GM21717 (cell line): ENCODE measurements at regions not wholly inside any gene's neighbourhood (a gene's known extent, or its start where the extent isn't known, plus 50 kb on each side); places are given as distances from the start of the nearest gene placed in this dataset.
"Not testable (repeated sequence)": the region's sequence is repeated elsewhere in the genome, so short reads cannot be mapped to it uniquely, and the experiment has no call there.

Source experiments
- ATAC-seq: cut with Tn5 transposase; IDR thresholded peaks from one replicate; pipeline ENCODE4 v1.9.1; 2021; ENCODE audit warnings: mild to moderate bottlenecking, moderate library complexity; ENCODE audit not compliant: unreplicated experiment

DNA sequence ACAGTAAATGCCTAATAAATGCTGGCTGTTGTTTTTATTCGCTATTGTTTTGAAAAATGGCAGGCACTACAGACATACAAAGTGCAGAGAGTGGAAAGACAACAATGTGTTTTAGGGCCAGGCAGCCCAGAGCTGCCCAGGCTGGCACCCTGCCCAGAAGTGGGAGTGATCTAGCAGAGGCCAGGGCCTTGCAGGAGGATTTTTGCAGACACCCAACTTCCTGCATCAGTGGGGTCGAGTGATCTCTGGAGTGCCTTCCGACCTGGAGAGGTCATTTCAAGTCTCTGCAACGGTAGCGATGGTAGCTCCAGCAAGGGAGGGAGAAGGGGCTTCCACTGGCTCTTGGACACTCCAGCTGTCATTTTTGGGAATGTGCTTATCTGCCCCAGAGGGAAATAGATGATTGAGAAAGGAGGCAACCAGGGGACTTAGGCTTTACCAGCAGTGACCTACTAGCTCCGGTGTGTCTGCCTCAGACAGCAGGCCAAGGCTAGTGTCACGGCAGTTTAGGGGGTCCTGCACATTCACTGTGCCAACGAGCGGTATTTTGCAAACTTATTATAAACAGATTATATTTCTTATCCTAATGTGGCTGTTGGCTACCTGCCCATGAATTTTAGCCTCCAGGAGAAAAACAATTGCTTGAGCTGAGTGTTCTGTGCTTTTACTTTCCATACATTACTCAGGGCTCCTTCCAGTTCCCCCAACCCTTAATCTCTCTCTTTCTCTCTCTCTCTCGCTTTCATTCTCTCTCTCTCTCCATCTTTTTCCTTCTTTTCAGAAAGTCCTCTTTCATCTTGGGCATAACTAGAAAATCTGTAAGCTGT, 153.9 kb upstream of the PLGLB2 start:
- ATAC-seq, result not testable (repeated sequence)

DNA sequence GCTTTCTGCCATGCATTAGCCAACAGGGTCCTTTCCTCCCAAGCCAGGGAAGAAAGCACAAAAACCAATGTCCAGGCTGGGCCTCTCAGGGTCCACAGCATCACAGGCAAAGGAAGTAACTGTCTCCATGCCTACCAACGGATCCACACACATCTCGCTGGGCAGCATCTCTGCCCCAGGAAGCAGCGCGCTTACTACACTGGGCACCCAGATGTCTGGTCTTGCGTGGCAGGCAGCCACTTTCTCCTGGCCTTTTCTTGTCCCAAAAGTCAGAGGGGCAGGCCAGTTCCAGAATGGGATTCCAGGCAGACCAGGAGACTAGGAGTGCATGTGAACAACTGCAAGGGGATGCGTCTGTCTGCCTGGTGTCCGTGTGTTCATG, 153.3 kb upstream of the PLGLB2 start:
- not testable (repeated sequence) for ATAC-seq

DNA sequence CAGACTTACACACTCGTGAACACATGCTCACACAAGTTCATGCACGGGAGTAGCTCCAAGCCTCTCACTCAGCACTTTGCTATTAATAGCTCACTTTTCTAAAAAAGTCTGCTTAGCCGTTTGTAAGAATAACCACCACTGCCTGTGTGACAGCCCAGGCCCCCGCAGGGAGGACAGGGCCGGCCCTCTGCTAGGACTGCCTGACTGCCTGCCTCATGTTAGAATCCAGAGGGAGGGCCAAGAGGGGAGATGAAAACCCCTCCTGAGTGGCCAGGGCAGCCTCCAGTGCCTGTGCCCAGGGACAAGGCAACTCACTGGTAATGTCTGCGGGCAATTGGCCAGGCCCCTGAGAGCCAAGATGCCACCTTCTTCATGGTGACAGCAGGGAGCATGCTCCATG, 152.9 kb upstream of the PLGLB2 start:
- not testable (repeated sequence) for ATAC-seq

DNA sequence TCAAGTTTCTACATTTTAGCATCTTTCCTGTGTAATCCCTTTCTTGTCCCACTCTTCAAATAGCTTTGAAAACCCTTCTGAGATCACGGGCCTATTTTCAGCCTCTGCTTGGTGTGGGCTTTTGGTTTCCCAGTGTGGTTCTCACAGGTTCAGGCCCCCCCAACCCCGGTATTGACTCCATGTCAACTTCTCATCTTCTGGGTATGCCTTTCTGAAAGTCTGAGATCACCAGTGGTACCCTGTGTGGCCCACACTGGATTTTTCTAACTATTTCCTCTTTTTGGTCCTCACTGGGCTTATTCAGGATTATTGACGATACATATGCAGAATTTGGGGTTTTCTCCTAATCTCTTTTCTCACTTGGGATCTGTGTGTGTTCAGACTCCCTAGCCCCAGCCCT, 146.9 kb upstream of the PLGLB2 start:
- not testable (repeated sequence) for ATAC-seq

DNA sequence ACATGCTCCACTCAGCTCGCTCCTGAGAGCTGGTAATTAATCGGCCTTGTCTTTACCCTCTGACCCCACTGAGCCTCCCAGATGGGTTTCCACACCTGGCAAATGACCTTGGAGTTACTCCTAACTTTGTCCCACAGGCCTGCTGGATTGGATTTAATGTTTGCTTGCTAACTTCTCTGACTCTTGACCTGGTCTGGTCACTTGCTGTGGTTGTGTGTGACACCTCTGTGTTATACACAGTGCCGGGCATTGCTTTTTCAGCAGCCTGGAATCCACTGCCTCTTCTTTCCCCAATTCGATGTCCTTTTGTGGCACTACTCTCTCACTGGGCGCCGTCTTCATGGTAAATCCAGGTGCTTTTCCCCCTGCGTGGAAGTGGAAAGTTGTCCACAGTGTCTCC, 145.8 kb upstream of the PLGLB2 start:
- ATAC-seq, result not testable (repeated sequence)

DNA sequence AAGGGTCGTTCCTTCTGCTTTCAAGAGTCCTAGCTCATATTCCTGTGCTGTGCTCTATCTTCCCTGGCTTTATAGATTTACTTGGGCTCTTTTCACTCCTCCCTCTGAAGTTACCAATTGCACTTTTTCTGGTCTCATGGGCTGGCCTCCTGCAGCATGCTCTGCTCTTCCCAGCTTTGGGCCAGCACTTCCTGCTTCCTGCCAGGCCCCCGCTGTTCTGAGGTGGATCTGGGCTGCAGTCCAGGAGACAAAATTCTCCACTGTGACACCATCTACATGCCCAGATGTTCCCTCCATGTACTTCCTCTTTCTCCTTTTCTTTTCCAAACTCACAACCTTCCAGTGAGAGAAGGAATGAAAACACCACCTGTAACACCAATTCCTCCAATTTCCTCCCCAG, 145.2 kb upstream of the PLGLB2 start:
- ATAC-seq, result not testable (repeated sequence)

DNA sequence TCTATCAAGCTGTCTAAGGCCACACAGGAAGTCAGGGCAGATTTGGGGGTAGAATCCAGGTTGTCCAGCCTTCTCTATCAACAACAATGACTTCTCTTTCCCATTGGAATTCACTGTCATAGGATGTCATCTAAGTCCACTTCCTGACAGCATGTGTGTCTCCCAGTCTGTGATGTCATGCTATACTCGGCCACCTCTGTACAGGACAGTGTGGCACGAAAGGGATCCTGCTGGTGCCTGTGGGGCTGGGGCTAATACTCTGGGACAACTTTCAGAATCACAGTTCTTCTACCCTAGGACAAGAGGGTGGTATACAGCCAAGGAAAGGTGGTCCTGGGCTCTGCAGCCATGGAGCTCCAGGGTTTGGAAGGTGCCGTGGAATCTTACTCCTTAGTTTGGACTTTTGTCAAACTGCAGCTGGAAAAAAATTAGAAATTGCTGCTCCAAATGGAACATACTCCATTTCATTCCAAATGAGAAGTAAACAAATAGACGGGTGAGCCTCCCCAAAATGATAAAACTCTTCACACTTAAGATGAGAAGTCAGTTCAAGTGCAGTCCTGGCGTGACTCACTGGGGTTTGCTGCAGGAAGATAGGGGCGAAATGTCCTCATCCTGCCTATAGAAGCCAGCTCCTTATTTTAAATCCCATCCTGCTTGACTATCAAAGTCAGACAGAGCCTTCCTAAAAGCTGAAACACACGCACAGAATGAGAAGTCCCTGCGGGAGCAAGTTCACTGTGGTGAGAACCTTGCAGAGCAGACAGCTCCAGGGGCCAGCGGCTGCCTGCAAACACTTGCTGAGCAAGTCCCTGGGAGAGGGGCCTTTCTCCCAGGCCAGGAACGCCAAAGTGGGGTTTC, 144.2 kb upstream of the PLGLB2 start:
- ATAC-seq, result not testable (repeated sequence)

DNA sequence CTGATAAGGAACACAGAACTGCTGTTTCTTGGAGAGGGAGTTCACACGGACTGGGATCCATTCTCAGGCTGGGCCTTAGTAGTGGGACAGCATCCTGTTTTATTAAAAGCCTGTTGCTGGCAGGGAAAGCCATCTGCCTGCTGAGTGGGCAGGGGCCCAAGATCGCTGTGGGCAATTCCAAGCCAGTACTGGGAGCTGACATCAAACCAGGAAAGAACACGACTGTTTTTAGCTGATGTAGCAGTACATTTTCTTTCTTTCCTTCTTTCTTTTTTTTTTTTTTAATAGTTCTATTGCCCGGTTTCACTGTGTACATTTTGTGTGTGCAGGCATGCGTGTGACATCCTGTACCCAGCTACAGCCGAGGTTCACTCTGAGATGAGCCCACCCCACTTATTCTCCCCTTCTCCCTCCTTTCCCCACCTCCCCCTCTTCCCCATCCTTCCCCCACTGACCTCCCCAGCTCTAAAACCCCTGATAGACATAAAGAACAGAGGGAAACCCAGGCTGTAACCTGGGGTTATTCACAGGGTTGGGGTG, 143.5 kb upstream of the PLGLB2 start:
- not testable (repeated sequence) for ATAC-seq

DNA sequence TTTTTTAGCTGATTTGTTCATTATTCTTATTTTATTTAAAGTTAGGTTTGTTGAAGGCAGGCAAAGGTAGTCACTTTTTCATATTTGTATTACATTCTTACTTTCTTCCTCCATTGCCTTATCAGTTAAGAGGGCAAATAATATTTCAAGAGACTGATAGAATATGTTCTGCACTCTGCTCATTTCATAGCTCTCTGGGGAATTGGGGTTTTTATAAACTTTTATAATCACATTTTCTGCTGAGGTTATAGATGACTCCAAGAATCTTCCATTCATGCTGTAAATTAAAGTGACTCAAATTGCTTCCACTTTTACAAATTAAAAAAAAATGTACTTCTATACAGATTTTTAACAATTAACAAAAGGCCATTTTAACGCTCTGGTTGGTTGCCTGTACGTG, 142.9 kb upstream of the PLGLB2 start:
- ATAC-seq, result not testable (repeated sequence)

DNA sequence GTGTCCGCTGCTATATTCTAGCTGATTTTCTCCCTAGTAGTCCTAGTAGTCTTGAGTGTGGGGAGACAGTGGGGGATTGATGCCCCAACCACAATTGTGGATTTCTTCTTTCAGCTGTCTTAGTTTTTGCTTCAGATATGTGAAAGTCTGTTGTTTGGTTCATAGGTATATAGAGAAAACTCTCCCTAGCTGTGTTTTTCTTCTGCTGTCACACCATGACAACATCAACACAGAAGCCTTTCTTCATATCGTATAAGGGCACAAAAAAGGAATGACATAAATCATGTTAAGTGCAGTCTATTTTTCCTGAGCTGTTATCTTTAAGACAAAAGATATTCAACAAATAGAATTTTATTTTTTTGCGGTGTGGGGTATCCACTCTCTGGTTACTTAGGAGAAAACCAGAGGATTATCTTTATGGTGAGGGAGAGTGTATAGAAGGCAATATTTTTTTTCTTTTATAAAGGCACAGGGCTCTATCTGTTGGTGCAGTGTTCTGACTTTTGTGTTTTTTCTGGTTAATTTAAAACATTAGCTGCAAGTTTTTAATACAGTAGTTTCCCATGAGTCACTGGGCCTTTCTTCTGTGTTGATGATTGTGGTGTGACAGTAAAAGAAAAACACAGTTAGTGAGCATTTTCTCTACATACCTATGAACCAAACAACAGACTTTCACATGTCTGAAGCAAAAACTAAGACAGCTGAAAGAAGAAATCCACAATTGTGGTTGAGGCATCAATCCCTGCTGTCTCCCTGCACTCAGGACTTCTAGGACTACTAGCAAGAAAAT, 139.3 kb upstream of the PLGLB2 start:
- not testable (repeated sequence) for ATAC-seq

DNA sequence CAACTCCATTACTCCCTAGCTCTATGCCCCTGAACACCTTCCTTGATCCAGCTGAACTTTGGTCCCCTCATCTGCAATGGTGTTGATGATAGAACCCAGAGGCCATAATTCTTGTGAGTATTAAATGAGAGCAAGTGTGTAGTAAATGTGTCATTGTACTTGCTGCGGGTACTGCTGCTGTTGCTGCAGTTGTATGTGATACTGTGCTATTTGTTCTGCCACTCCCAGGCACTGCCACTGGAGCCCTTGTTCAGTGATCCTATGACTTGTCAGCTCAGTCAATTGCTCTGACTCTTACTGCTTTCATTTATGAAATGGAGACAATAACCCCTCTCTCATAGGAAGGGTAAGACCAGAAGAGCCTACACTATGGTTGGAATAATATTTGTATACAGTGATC, 136.9 kb upstream of the PLGLB2 start:
- not testable (repeated sequence) for ATAC-seq

DNA sequence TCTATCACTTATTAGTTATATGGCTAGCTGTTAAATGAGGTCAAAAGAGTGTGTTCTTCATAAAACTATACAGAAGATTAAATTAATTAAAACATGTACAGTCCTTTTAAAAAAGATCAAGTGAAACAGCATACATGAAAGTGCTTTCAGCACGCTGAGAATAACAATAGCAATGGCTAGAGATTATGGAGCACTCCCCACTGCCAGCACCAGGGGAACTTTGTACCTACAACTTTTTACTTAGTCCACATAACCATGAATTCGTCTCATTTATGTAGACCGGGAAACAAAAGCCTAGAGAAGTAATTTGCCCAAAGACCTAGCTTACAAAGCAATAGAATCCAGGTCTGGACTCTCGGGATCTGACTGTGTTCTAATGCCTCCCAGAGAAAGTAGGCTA, 136.5 kb upstream of the PLGLB2 start:
- not testable (repeated sequence) for ATAC-seq

DNA sequence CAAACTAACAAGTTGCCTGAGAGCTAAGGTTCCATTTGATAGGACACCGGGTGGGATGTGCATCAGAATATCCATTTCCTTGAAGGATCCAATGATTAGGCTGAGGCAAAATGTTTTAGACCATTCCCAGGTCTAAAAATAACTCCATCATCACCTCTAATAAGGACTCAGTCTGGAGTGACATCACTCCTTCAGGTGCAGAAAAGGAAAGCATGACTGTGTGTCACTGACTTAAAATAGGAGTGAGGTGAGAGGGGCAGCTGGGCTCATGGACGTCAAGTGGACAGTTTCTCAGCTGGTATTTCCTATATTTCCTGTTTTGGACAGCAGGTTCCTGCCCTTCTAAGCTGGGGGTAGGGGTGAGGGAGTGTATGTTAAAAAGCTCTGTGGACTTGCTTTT, 135.9 kb upstream of the PLGLB2 start:
- not testable (repeated sequence) for ATAC-seq

DNA sequence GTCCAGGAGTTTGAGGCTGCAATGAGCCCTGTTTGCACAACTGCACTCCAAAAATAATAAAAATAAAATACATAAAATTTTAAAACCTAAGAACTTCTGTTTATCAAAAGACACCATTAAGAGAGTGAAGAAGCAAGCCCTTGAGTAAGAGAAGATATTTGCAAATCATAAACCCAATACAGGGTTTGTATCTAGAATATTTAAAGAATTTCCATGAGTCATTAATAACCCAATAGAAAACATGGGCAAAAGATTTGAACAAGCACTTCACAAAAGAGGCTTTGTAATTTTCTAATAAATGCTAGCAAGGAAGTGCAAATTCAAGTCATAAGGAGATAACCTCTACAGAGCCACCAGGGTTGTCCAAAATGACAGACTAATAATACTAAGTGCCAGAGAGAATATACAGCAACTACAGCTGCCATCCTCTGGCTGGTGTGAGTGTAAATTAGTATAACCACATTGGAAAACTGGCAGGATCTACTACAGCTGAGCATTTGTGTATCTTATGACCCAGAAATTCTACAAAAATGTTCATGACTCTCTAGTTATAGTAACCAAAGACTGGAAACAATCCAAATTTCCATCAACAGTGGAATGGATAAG, 133.0 kb upstream of the PLGLB2 start:
- ATAC-seq, result not testable (repeated sequence)

DNA sequence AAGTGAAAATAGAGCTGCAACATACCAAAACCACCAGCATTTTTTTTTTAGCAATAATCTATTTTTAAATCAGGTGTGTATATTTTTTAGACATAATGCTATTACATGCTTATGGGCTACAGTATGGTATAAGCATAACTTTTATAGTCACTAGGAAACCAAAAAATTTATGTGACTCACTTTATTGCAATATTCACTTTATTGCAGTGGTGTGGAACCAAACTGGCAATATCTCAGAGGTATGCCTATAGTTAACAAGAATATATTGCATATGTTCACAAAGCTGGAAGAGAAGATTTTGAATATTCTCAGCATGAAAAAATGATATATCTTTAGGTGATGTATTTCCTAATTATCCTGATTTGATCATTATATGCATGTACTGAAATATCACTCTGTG, 128.8 kb upstream of the PLGLB2 start:
- not testable (repeated sequence) for ATAC-seq

DNA sequence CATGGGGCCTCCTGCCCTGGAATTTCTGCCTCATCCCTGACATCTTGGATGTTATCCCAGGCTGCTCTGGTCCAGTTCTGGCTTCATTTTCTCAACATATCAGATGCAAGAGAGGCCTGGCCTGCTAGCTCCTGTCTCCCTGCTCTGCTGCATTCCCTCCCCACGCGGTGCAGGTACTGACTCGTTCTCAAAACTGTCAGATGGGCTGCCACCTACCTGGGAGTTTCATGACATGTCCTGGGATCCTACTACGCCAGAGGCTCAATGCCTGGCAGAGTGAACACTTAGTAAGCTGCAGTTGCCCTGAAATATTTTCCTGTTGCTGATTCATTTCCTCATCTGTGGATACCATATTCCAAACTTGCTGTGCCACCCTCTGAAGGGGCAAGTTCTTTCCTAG, 126.7 kb upstream of the PLGLB2 start:
- not testable (repeated sequence) for ATAC-seq

DNA sequence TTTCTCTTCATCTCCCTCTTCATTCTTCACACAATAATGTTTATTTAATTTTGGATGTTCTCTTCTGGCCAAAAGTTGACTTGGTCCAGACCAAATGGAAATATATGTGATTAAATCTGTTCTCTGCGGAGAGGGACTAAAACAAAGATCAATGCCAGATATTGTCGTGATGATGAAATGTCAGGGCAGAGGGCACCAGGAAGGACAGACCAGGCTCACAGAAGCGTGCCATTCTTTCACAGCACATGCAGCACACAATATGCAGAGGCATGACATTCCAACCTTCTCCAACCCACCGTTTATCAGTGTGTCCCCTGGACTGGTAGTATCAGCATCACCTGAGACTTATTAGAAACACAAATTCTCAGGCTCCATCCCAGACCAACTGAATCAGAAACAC, 125.2 kb upstream of the PLGLB2 start:
- not testable (repeated sequence) for ATAC-seq

DNA sequence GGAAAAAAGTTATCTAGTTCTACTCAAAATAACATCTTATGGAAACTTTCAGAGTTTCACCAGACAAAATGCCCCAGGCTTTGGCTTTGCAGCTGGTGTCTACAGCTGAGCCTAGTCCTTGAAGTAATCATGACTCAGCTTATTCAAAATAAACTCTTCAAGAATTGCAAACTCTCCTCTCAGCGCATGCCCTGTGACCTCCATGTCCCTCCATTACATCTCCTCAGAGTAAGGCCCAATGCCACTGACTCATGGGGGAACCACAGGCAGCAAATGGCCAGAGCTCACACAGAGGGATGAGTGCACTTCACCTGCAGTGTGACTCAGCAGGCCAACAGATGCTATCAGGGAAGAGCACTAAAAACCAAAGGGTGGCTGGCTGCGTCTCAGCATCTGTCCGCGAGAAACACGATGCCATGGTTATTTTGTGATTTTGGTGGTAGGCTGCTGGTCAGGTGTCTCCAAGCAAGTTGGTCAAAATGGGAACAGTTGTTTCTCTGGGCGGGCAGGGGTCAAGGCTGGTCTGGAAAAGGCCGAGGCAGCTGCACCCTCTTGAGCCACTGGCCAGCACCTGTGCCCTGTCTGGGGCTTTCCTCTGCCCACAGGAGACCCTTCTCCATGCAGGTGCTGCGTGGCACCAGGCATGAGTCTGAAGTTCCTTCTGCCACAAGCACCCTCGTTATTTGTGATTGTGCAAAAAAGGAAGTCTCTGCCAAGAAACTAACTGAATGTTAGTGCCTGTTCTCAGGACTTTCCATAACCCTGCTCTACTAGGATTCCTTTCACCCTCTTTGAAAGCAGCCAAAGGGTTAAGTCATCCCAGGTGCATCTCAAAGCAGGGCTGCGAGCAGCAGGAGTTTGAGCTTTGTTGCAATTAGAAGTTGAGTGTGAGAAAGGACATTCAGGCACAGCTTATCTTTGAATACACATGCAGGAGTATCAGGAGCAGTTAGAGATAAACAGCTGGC, 118.1 kb upstream of the PLGLB2 start:
- not testable (repeated sequence) for ATAC-seq

DNA sequence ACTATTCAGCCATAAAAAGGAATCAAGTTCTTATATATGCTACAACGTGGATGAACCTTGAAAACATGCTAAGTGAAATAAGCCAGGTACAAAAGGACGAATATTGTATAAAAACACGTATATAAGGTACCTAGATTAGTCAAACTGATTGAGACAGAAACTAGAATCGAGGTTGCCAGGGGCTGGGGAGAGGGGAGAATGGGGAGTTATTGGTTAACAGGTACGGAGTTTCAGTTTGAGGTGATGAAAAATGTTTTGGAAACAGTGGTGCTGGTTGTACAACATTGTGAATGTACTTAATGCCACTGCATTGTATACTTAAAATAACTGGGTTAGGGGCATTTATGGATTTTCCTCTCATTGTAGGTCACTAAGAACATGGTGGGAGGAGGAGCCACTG, 117.0 kb upstream of the PLGLB2 start:
- ATAC-seq, result not testable (repeated sequence)
